Karpas-422 (cell line): ENCODE measurements at regions not wholly inside any gene's neighbourhood (a gene's known extent, or its start where the extent isn't known, plus 50 kb on each side); places are given as distances from the start of the nearest gene placed in this dataset.
"Not testable (repeated sequence)": the region's sequence is repeated elsewhere in the genome, so short reads cannot be mapped to it uniquely, and the experiment has no call there.

ENCODE experiments used
- DNase-seq: peaks from one replicate; pipeline ENCODE4 v3.0.0-alpha.2; 2015
- H2AFZ ChIP-seq: fragments of 200-600 bp; sonication (generic); 2 replicates; pipeline ENCODE4 v1.6.1; 2014; ENCODE audit warnings: antibody characterized with exemption, low read length, mixed read lengths
- H3K27ac ChIP-seq: fragments of 200-600 bp; sonication (generic); 2 replicates; pipeline ENCODE4 v1.5.1; 2014; ENCODE audit warnings: mild to moderate bottlenecking, low read length, moderate library complexity
- H3K27me3 ChIP-seq: fragments of 200-600 bp; sonication (generic); 2 replicates; pipeline ENCODE4 v1.6.1; 2014; ENCODE audit warnings: low read length, mixed read lengths
- H3K36me3 ChIP-seq: fragments of 200-600 bp; sonication (generic); 2 replicates; pipeline ENCODE4 v1.6.1; 2014; ENCODE audit warnings: low read length, mixed read lengths; ENCODE audit not compliant: insufficient read depth
- H3K4me1 ChIP-seq: fragments of 200-600 bp; sonication (generic); 2 replicates; pipeline ENCODE4 v1.6.1; 2014; ENCODE audit warnings: mild to moderate bottlenecking, low read length, mixed read lengths
- H3K4me2 ChIP-seq: fragments of 200-600 bp; sonication (generic); 2 replicates; pipeline ENCODE4 v1.6.1; 2014; ENCODE audit warnings: low read length, low read depth, mild to moderate bottlenecking; ENCODE audit not compliant: poor library complexity, severe bottlenecking
- H3K4me3 ChIP-seq: fragments of 200-600 bp; sonication (generic); 2 replicates; pipeline ENCODE4 v1.5.1; 2014; ENCODE audit warnings: mild to moderate bottlenecking, antibody characterized with exemption, low read length, mixed read lengths
- H3K79me2 ChIP-seq: fragments of 200-600 bp; sonication (generic); 2 replicates; pipeline ENCODE4 v1.6.1; 2014; ENCODE audit warnings: mild to moderate bottlenecking, low read length, mixed read lengths
- H3K9ac ChIP-seq: fragments of 200-600 bp; sonication (generic); 2 replicates; pipeline ENCODE4 v1.6.0; 2014; ENCODE audit warnings: low read length
- H3K9me2 ChIP-seq: fragments of 200-600 bp; sonication (generic), shearing (Covaris generic); replicated peaks from 2 replicates; pipeline ENCODE4 v1.6.0; 2014; ENCODE audit warnings: mild to moderate bottlenecking, low read length, moderate library complexity; ENCODE audit not compliant: insufficient read depth
- H3K9me3 ChIP-seq: fragments of 300-700, 200-600 bp; sonication (generic); 2 replicates; pipeline ENCODE4 v1.6.1; 2014; ENCODE audit warnings: low read length, mixed read lengths
- H4K20me1 ChIP-seq: fragments of 200-600 bp; sonication (generic); 2 replicates; pipeline ENCODE4 v1.6.1; 2014; ENCODE audit warnings: mild to moderate bottlenecking, antibody characterized with exemption, low read length, low read depth; ENCODE audit not compliant: insufficient read depth

- H3K4me2 ChIP-seq, result no peak overlapping the region
- no peaks in the 10 kb centered on the region for H3K79me2 ChIP-seq
- no peaks in the 10 kb centered on the region for H3K36me3 ChIP-seq
- no peak overlapping the region for H3K4me3 ChIP-seq
- H2AFZ ChIP-seq, result no peak overlapping the region
- no peak overlapping the region for H3K9ac ChIP-seq
- no peaks in the 10 kb centered on the region for H3K9me2 ChIP-seq
- H3K4me1 ChIP-seq, result no peaks in the 10 kb centered on the region
- no peaks in the 10 kb centered on the region for H3K9me3 ChIP-seq
- no peak for DNase-seq
- no peak overlapping the region for H3K27ac ChIP-seq
- no peaks in the 10 kb centered on the region for H4K20me1 ChIP-seq
- H3K27me3 ChIP-seq, result no peaks in the 10 kb centered on the region
Observed at GRCh38 chr16:29192329-29193247, 207.7 kb downstream of the LAT start.

- not testable (repeated sequence) for H3K4me2 ChIP-seq, H3K9me2 ChIP-seq, H4K20me1 ChIP-seq, DNase-seq, H3K27me3 ChIP-seq, H3K79me2 ChIP-seq, H3K4me3 ChIP-seq, H3K4me1 ChIP-seq, H3K27ac ChIP-seq, H3K9ac ChIP-seq, H3K9me3 ChIP-seq, H2AFZ ChIP-seq, H3K36me3 ChIP-seq
Observed at GRCh38 chr16:29191636-29192180, 206.9 kb downstream of the LAT start.

GRCh38 chr16:29190553-29191431, 205.9 kb downstream of the LAT start:
- not testable (repeated sequence) for H3K27me3 ChIP-seq, H3K9ac ChIP-seq, H3K4me2 ChIP-seq, H4K20me1 ChIP-seq, H3K36me3 ChIP-seq, H3K27ac ChIP-seq, H3K4me1 ChIP-seq, H2AFZ ChIP-seq, H3K4me3 ChIP-seq, DNase-seq, H3K9me2 ChIP-seq, H3K79me2 ChIP-seq, H3K9me3 ChIP-seq

GRCh38 chr16:29188806-29189205, 204.0 kb downstream of the LAT start:
- H3K27me3 ChIP-seq, H2AFZ ChIP-seq, H3K27ac ChIP-seq, DNase-seq, H3K4me2 ChIP-seq, H3K9ac ChIP-seq, H3K9me2 ChIP-seq, H3K36me3 ChIP-seq, H3K4me3 ChIP-seq, H4K20me1 ChIP-seq, H3K9me3 ChIP-seq, H3K4me1 ChIP-seq, H3K79me2 ChIP-seq: not testable (repeated sequence)

- not testable (repeated sequence) for DNase-seq, H3K4me3 ChIP-seq, H3K9me2 ChIP-seq, H3K27ac ChIP-seq, H3K4me2 ChIP-seq, H2AFZ ChIP-seq, H3K9ac ChIP-seq, H3K79me2 ChIP-seq, H3K36me3 ChIP-seq, H3K4me1 ChIP-seq, H3K27me3 ChIP-seq, H3K9me3 ChIP-seq, H4K20me1 ChIP-seq
Observed at GRCh38 chr16:29186306-29187220, 201.7 kb downstream of the LAT start.

- not testable (repeated sequence) for H3K27ac ChIP-seq, DNase-seq, H3K9ac ChIP-seq, H2AFZ ChIP-seq, H3K36me3 ChIP-seq, H3K9me2 ChIP-seq, H3K4me2 ChIP-seq, H3K79me2 ChIP-seq, H3K9me3 ChIP-seq, H3K4me3 ChIP-seq, H3K4me1 ChIP-seq, H4K20me1 ChIP-seq, H3K27me3 ChIP-seq
Observed at GRCh38 chr16:29185872-29186271, 201.0 kb downstream of the LAT start.

- H3K4me2 ChIP-seq, H4K20me1 ChIP-seq, H3K27ac ChIP-seq, H3K9me2 ChIP-seq, H3K9me3 ChIP-seq, H3K36me3 ChIP-seq, H3K9ac ChIP-seq, H3K79me2 ChIP-seq, H2AFZ ChIP-seq, H3K27me3 ChIP-seq, H3K4me1 ChIP-seq, DNase-seq, H3K4me3 ChIP-seq: not testable (repeated sequence)
Observed at GRCh38 chr16:29184738-29185438, 200.0 kb downstream of the LAT start.
